Putamen (tissue), 1 donor: ENCODE measurements at regions not wholly inside any gene's neighbourhood (a gene's known extent, or its start where the extent isn't known, plus 50 kb on each side); places are given as distances from the start of the nearest gene placed in this dataset.

Source experiments
- DNase-seq: peaks from one replicate; pipeline ENCODE4 v3.0.0-alpha.2; 2016; ENCODE audit warnings: low spot score

DNA sequence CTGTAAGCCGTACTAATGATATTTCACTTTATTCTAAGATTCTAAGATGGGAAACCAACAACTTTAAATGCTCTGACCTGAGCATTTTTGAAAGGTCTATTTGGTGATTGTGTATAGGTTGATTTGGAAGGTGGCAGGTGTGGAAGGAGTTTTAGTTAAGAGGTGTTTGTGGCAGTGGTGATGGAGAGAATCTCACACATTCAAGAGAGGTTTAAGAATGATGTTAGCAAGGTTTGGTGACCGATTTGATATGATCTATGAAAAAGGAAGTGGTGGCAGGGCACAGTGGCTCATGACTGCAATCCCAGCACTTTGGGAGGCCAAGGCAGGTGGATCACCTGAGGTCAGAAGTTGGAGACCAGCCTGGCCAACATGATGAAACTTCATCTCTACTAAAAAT is 319.2 kb upstream of the CD180 start:
- DNase-seq: no peak

DNA sequence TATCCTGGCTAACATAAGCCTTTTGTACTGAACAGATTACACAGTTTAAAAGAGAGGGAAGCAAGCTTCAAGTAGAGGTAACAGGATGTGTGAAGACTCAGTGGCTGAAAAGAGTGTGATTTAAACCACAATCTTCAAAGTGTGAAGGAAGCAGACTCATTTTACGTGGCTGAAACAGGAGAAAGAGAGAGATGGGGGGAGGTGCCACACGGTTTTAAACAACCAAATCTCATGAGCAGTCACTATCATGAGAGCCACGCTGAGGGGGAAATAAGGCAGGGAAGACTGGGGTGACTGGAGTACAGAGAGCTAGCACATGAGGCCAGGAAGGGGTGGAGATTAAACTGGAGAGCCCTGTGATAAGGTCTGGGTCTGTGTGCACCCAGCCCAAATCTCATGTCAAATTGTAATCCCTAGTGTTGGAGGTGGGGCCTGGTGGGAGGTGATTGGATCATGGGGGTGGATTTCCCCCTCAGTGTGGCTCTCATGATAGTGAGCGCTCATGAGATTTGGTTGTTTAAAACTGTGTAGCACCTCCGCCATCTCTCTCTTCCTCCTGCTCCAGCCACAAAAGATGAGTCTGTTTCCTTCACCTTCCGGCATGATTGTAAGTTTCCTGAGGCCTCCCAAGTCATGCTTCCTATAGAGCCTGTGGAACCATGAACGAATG is 318.6 kb upstream of the CD180 start:
- DNase-seq: no peak

DNA sequence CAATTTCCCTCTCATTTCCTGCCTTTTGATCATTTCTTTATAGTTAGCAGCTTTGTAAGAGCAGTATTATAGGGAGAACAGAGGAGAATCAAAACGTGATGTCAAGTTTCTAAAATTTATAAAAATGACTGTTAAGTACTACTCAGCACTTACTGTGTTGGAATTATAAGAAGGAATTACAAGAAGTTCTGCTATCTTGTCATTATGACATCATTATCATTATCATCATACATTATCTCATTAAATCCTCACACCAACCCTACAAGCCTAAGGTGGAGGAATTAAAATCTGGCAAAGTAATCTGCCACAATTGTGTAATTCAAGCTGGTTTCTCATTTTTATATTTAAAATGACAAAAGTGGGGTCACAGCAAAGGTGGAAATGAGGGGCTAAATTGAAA is 316.2 kb upstream of the CD180 start:
- no peak for DNase-seq

DNA sequence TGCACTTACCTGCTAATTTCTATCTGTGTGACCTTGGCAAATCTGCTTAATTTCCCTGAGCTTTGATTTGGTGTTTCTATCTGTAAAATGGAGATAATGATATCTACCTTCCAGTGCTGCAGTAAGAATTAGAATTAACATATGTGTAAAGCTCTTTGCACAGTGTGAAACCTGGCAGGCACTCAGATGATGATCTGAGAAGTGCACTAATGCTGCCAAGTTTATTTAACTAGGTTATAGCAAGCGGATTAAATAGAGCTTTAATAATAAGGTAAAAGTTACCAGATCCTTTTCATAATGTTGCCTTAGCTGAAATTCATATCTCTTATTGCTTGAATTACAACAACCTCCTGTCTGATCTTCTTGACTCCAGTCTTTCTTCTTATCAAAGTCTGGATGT is 315.3 kb upstream of the CD180 start:
- no peak for DNase-seq

DNA sequence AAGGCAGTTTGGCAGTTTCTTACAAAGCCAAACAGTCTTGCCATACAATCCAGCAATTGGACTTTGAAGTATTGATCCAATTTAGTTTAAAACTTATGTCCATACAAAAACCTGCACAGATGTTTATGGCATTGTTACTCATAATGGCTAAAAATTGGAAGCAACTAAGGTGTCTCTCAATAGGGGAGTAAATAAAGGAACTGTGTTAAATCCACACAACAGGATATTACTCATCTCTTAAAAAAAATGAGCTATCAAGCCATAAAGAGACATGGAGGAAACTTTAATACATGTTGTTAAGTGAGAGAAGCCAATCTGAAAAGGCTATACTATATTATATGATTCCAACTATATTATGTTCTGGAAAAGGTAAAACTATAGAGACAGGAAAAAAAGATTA is 313.6 kb upstream of the CD180 start:
- no peak for DNase-seq

DNA sequence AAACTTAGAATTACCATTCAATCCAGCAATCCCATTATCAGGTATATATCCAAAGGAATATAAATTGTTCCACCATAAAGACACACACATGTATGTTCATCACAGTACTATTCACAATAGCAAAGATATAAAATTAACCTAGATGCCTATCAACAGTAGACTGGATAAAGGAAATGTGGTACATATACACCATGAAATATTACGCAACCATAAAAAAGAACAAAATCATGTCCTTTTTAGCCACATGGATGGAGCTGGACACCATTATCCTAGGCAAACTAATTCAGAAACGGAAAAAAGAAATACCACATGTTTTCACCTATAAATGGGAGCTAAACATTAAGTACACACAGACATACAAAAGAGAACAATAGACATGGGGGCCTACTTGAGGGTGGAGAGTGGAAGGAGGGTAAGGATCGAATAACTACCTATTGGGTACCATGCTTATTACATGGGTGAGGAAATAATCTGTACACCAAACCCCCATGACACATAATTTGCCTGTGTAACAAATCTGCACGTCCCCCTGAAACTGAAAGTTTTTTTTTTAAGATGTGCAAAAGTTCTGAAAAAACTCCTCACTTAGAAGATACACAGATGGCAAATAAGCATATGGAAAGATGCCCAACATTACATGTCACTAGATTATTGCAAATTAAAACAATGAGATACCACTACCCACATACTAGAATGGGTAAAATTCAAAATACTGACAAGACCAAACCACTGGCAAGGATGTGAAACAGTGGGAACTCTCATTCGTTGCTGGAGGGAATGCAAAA is 313.0 kb upstream of the CD180 start:
- DNase-seq: no peak

DNA sequence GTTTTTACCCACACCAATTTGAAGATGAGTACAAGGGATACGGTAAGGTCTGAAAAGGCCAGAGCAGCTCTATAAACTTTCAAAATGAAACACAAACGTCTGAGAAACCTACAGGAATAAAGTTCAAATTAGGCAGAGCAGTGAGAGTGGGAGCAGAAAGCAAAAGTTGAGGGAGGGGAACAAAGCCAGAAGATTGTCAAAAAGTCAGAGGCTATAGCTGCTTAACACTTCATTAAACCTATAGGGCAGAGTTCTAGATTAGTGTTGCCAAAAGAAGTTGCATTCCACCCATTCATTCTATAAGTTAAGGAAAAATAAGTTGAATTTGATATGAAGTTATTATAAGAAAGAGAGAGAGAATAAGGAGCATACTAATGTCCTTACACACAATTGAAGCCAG is 309.6 kb upstream of the CD180 start:
- DNase-seq: no peak

DNA sequence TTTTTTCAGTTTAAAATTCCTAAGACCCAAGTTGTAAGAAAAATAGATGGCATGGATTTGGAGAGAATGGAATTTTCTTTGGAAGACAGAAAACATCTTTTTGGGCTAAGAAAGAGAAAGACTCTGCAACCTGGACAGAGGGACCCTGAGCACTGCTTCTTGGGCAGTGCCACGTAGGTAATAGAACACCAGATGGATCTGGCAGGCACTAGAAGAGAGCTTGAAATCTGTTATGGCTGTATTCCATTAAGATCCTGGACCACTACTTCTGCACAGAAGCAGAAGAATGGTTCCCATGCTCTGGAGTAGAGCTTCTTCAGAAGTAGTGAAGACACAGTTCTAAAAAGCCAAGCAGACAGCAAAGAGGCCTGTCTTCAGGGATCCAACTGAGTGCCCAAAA is 306.4 kb upstream of the CD180 start:
- no peak for DNase-seq

DNA sequence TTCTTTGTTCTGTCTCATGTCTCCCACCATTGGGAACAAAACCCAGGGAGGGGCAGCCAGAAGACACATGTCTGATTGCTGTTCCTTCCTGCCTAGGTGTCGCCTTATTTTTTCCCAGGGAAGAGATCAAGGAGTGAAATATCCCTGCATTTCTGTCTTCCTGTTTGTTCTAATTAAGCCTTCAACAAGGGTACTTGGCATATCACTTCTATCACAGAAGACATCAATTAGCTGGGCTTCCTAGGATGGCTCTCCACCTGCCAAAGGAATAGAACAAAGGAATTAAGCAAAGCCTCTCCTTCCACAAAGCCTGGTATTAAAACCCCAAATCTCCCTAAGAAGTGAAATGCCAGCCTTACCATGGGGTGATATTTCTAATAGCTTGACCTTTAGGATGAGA is 299.5 kb upstream of the CD180 start:
- no peak for DNase-seq

DNA sequence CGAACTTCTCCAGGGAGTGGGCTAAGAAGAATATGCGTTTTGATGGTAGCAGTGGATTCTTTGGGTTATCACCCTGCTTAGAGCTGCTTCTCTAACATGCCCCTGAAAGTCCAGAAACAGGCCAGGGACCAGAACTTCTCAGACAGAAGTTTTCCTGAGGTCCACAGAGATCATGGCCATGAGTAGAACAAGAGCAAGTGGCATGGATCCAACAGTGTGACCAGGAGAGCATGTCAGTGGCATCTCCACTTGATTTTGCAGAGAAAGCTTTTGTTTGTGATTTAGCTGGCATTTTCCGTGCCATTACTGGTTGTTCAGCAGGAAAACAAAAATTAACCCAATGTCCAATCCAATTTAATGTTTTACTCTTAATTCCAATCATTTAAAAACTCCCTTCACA is 298.5 kb upstream of the CD180 start:
- peak; percentile 3 for DNase-seq

DNA sequence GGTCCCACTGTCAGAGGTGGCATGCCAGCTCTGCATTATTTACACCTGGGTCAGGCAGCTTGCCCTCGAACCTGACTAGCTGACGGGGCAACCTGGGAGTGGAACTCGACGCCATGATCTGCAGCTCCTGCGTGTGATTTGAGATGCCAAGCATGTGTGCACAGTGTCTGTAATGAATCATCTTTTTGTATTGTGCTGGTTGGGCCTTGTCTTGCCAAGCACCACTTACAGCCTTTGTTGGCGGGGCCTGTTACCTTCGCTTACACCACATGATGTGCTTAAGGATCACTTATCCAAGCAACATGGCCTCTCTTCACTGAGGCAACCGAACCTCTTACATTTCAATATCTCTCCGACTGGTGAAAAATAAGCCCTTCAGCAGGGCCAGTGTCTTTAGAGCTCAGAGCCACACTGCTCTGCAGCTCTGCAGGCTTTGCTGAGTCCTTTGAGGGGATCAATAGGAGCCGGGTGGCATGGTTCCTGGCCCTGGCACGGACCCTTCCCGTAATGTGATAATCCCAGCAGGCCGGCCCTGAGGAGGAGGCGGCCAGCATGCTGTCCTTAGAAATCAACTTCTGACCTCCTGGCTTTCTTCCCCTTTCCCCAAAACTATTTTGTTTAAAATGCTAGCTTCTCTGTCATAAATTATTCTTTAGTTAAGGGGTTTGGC is 297.7 kb upstream of the CD180 start:
- DNase-seq: peak; percentile 22

DNA sequence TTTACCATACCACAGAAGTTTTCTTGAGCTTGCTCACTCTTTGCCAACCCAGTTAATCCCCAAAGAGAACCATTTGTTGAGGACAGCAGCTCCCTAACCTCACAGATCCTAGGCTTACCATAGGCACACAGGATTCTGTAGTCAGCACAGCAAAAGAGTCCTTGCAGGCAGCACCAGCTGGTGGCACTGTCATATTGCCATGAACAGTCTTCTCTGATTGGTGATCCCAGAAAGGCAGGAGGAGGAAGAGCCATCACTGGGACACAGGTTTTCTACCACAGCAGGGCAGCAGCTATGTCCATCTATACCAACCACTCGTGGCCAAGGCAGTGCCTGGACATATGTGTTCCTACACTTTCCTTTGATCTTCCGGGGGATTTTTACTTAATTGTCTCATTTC is 297.1 kb upstream of the CD180 start:
- DNase-seq: peak; percentile 83

DNA sequence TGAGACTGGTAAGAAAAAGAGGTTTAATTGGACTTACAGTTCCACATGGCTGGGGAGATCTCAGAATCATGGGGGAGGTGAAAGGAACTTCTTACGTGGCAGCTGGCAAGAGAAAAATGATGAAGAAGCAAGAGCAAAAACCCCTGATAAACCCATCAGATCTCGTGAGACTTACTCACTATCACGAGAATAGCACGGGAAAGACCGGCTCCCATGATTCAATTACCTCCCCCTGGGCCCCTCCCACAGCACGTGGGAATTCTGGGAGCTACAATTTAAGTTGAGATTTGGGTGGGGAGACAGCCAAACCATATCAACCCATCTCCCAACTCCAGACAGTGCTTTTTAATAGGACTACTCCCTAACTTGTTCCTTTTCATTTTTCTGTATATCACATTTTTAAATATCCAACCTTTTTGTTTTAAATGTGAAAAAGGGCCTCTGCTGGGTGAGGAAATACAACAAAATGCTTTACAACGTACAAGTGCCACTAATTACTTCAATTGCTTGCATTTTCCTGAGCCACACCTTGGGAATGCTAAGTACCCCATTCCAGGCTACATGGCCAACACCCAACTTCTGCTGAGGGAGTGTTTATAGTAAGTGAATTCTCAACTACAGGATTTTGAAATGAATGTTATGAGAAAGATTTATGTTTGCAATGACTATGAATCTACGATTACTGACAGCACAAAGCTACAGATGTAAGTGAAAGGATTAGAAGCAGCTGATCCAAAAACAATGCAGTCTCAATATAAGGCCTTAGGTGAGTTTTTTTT is 294.1 kb upstream of the CD180 start:
- no peak for DNase-seq

DNA sequence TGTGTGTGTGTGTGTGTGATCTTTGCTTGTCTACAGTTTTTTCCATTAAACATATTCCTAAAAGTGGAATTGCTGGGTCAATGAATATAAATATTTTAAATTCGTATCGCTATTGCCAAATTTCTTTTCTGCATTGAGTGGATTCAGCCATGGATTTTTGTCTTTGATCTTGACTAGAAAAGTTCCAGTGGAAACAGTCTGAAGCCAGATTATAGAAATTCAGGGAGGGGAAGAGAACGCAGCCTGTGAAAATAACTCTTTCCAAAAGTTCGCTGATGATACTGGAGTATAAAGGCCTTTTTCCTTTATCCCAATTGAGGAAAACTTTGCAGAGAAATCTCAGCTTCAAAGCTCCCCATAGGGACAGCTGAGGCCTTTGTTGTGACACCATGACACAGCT is 292.3 kb upstream of the CD180 start:
- no peak for DNase-seq

DNA sequence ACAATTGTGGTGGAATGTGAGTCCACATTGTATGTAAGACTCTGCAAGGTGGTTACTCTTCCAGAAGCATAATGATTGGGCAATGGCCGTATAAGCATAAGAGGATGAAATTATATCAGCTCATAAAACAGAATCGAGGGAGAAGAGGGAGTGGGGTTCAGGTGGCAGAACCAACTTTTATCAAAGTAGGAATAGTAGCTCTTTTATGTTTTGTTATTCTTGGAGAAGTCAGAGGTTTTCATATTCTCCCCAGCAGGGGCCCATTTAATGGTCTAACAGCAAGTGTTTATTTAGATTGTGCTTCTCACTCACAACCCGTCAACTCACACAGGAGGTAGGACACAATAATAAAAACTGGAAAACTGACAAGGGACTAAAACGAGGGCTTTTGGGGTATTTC is 291.3 kb upstream of the CD180 start:
- DNase-seq: no peak

DNA sequence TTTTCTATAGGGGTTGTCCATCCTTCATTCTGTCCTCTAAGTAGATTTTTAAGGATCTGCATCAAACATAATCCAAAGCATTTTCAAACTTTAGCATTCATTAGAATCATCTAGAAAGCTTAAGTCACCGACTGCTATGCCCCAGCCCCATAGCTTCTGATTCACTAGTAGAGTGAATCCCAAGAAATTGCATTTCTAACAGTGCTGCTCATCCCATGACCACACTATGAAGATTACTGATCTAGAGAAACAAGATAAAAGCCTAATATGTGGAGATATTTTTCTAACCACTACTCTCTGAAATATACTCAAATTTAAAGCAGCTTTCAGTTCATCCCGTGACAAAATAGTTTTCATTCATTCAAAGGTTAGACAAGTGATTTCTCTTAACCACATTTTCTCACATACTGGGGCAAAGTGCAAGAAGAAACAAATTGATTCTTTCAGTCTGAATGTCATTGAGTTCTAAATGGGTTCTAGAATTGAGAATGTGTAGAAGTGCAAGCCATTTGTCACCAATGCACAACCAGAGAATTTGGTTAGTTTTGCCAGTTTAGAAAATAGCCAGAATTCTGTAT is 286.9 kb upstream of the CD180 start:
- no peak for DNase-seq

DNA sequence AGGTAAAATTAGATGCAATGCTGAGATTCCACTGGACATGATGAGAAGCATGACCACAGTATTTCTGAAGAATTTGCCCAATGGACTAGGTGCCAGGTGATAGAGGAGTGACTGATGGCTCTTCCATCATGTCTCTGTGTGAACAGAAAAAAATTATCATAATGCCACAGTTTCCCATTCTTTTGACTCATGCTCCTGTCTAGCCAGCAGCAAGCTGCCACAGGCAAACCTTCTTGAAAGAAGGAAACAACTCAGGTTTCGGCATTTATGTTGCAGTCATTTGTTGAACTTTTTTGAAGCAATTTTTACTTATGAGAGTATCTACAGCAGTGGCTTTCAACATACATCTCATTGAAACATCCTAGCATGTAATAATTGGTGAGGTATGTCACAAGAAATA is 284.8 kb upstream of the CD180 start:
- DNase-seq: no peak

DNA sequence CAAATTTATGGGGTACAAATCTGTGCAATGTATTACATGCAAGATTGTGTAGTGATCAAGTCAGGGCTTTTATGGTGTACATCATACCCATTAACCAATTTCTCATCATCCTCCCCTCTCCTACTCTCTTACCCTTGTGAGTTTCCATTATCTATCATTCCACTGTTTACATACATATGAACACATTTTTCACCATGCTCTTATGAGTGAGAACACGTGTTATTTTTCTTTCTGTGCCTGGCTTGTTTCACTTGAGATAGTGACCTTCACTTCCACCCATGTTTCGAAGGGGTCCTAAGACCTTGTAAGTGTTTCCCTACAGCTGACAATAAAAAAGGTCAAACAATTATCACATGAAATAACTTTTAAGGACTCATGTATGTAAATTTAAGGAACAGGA is 281.7 kb upstream of the CD180 start:
- no peak for DNase-seq

DNA sequence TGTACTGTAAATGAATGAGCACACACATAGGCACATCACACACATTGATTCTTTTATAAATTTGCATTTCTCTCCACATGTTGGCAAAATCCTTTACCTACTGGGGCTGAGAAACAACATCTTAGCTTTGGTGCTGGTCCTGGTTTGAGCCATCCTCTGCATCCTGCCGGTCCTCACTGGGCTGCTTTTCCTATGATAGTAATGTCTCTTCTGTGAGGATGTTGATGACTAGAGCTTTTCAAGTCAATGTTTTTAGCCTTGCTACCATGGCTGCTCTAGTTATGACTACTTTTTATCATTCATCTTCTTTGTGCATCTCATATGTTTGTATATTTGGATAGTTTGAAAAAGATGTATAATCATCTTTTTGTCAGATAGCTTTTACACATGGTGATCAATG is 280.4 kb upstream of the CD180 start:
- DNase-seq: no peak

DNA sequence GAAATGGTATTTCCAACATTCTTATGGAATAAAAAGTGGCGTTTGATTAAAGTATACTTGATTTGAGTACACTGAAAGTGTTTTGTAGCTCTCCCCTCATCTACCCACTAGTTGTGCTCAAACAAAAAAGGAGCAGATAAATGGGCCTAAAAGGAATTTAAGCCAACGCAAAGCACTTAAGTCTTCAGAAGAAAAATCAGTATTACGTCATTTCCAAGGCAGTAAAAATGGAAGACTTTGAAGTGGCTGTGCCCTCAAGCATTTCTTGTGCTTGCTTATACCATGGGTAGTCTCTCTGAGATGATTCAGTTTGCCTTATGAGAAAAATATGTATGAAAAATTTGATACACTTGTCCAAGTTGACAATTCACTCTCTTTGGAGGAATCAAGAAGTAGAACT is 279.9 kb upstream of the CD180 start:
- no peak for DNase-seq

DNA sequence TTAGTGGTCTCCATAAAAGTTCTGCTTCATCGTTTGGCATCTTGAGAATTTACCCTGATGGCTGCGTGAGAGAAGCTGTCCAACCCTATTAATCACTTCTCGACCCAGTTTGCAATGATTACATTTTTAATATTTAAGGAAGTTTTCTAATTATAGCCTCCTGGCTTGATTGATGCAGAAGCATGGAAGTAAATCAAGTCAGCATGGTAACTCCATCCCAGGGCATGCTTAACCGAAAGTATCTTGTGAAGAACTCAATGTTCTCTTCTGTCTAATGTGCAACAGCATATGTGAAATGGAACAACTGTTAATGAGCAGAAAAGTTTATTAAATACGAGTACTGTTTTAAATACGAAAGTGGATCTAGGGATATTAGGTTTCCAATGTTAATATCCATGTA is 278.9 kb upstream of the CD180 start:
- no peak for DNase-seq

DNA sequence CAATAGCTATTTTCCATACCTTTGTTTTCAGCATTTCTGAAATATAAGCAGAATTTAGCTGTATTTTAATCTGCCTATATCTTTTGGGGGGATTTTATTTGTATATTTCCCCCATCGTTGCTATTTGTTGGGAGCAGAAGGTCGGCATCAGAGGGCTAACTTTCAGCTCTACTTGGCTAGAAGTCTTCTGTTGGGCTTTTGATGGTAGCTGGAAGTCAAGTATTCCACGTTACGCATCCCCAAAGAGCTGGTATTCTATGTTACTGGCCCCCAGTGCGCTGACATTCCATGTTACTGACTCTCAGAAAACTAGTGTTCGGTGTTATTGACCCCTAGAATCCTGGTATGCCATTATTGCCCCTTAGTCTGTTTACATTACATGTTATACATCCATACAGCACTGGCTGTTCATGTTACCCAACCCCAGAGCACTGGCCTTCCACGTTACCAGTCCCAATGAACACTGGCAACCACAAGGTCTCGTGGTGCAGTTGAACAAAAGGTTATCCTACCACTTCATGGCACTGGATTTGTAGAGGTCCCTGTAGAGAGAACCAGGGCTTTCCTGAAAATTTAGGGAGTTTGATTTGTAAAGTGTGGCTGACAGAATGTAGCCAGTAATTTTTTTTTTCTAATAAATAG is 278.1 kb upstream of the CD180 start:
- no peak for DNase-seq
